Endothelial cell of umbilical vein (primary cell): ENCODE measurements at regions not wholly inside any gene's neighbourhood (a gene's known extent, or its start where the extent isn't known, plus 50 kb on each side); places are given as distances from the start of the nearest gene placed in this dataset.

Source experiments
- BruUV-seq: library from RNA; stranded (reverse); fragments of 400-500 nt; replicated peaks from 2 replicates; lab custom pipeline; 2021; lab: Mats Ljungman, UMichigan
- CTCF ChIA-PET: fragments of 300-600, 350-600 bp; sonication (Branson Sonifier 250); formaldehyde crosslinking; loops from one replicate; lab custom pipeline; 2021; ENCODE audit warnings: antibody characterized with exemption, inconsistent platforms; lab: Charles Lee
- POLR2A ChIA-PET: fragments of 300-600, 350-600 bp; sonication (Branson Sonifier 250); formaldehyde crosslinking; loops from one replicate; lab custom pipeline; 2021; ENCODE audit warnings: antibody characterized with exemption, inconsistent platforms; lab: Charles Lee
- DNase-seq: peaks from one replicate; pipeline ENCODE4 v3.0.0-alpha.2; 2011; ENCODE audit warnings: low read depth, low spot score
- FAIRE-seq: peaks from 2 replicates; lab custom pipeline; 2011; peaks lifted over from hg19 to GRCh38; lab: Jason Lieb, UNC
- H2AFZ ChIP-seq: 2 replicates; pipeline ENCODE4 v1.6.0; 2012; ENCODE audit warnings: low read depth, low read length, control low read depth, inconsistent platforms
- H3K27ac ChIP-seq: 2 replicates; pipeline ENCODE4 v1.5.1; 2011; ENCODE audit warnings: low read depth, mild to moderate bottlenecking, control low read depth, low read length, moderate library complexity; ENCODE audit not compliant: insufficient read depth
- H3K27me3 ChIP-seq, 2 experiments: 2 replicates each; pipeline versions ENCODE4 v1.6.0 to v1.6.1; 2011; ENCODE audit warnings: low read length in 2 of 2, mixed read lengths in 1 of 2; ENCODE audit not compliant: control insufficient read depth in 2 of 2, insufficient read depth in 2 of 2
- H3K36me3 ChIP-seq, 2 experiments: 2 replicates in 1 of 2; 3 replicates in 1 of 2; pipeline ENCODE4 v1.5.1; 2011; ENCODE audit warnings: low read length in 2 of 2, mild to moderate bottlenecking in 1 of 2, moderate library complexity in 1 of 2; ENCODE audit not compliant: control insufficient read depth in 2 of 2, insufficient read depth in 2 of 2; ENCODE audit errors: extremely low read depth in 1 of 2
- H3K4me1 ChIP-seq: 3 replicates; pipeline ENCODE4 v1.5.1; 2011; ENCODE audit warnings: mild to moderate bottlenecking, low read length; ENCODE audit not compliant: control insufficient read depth, insufficient read depth; ENCODE audit errors: extremely low read depth
- H3K4me2 ChIP-seq: 2 replicates; pipeline ENCODE4 v1.6.1; 2011; ENCODE audit warnings: low read length, control low read depth, mixed read lengths; ENCODE audit not compliant: insufficient read depth
- H3K4me3 ChIP-seq, 3 experiments: fragments of 200-600 bp in 1 of 3; sonication (generic), shearing (Covaris generic) in 1 of 3; replicated peaks in 1 of 3; 2 replicates each; pipeline ENCODE4 v1.5.1; 2011 to 2016; ENCODE audit warnings: control low read depth in 3 of 3, low read length in 3 of 3, mild to moderate bottlenecking in 2 of 3, inconsistent platforms in 1 of 3, low read depth in 1 of 3, moderate library complexity in 1 of 3; ENCODE audit not compliant: insufficient read depth in 1 of 3
- H3K79me2 ChIP-seq: 2 replicates; pipeline ENCODE4 v1.6.0; 2012; ENCODE audit warnings: low read length, inconsistent platforms; ENCODE audit not compliant: control insufficient read depth, insufficient read depth
- H3K9ac ChIP-seq: replicated peaks from 2 replicates; pipeline ENCODE3; 2011; ENCODE audit warnings: low read length, control low read depth; ENCODE audit not compliant: insufficient read depth; ENCODE audit errors: extremely low read depth
- H3K9me1 ChIP-seq: replicated peaks from 3 replicates; pipeline ENCODE4 v1.6.0; 2011; ENCODE audit warnings: mild to moderate bottlenecking, low read length; ENCODE audit not compliant: control insufficient read depth, insufficient read depth; ENCODE audit errors: extremely low read depth
- H3K9me3 ChIP-seq: replicated peaks from 2 replicates; pipeline ENCODE4 v1.5.1; 2012; ENCODE audit warnings: low read length, inconsistent platforms; ENCODE audit not compliant: control insufficient read depth, insufficient read depth
- H4K20me1 ChIP-seq: replicated peaks from 2 replicates; pipeline ENCODE3; 2011; ENCODE audit warnings: mild to moderate bottlenecking, low read length; ENCODE audit not compliant: control insufficient read depth, insufficient read depth; ENCODE audit errors: extremely low read depth
- CTCF ChIP-seq, 2 donors: IDR thresholded peaks; 1 replicate in 1 of 2; 2 replicates in 1 of 2; pipeline ENCODE4 v1.5.1; 2011; ENCODE audit warnings: low read length in 2 of 2, mild to moderate bottlenecking in 2 of 2, moderate library complexity in 2 of 2, control low read depth in 1 of 2, inconsistent platforms in 1 of 2, low read depth in 1 of 2; ENCODE audit not compliant: insufficient read depth in 1 of 2; ENCODE audit errors: extremely low read depth in 1 of 2
- EZH2 ChIP-seq: IDR thresholded peaks from 2 replicates; pipeline ENCODE4 v1.6.1; 2012; ENCODE audit warnings: borderline replicate concordance, low read depth, mild to moderate bottlenecking, moderate library complexity, low read length, inconsistent platforms; ENCODE audit not compliant: severe bottlenecking
- FOS ChIP-seq: IDR thresholded peaks from 2 replicates; pipeline ENCODE4 v1.6.1; 2011; ENCODE audit warnings: mild to moderate bottlenecking, low read length, moderate library complexity, borderline replicate concordance; ENCODE audit not compliant: insufficient read depth
- GATA2 ChIP-seq: IDR thresholded peaks from 2 replicates; pipeline ENCODE4 v1.7.0; 2011; ENCODE audit warnings: low read depth, mild to moderate bottlenecking, moderate library complexity, mixed read lengths, low read length; ENCODE audit not compliant: insufficient read length, insufficient read depth
- JUN ChIP-seq: IDR thresholded peaks from 2 replicates; pipeline ENCODE4 v1.6.1; 2011; ENCODE audit warnings: borderline replicate concordance, low read depth; ENCODE audit not compliant: insufficient read length, insufficient read depth
- MAX ChIP-seq: IDR thresholded peaks from 2 replicates; pipeline ENCODE4 v1.6.1; 2011; ENCODE audit not compliant: insufficient read depth, insufficient read length
- MYC ChIP-seq: IDR thresholded peaks from one replicate; pipeline ENCODE4 v1.6.1; 2011; ENCODE audit warnings: mild to moderate bottlenecking, low read depth, low read length
- POLR2A ChIP-seq: IDR thresholded peaks from 2 replicates; pipeline ENCODE4 v1.6.1; 2012; ENCODE audit warnings: low read depth, mild to moderate bottlenecking, control low read depth, low read length
- POLR2AphosphoS5 ChIP-seq: IDR thresholded peaks from 2 replicates; pipeline ENCODE4 v1.6.1; 2012; ENCODE audit warnings: low read depth, mild to moderate bottlenecking, control low read depth, low read length, moderate library complexity; ENCODE audit not compliant: insufficient read depth
- dilution Hi-C: fragments of 300-500 bp; cut with MboI; formaldehyde crosslinking; loops from one replicate; pipeline ENCODE4 v1.15.0; 2019; ENCODE audit warnings: low sequenced_read_pairs; ENCODE audit not compliant: extremely low pct_ligation_motif_present
- intact Hi-C: fragments of 100-400 bp; cut with micrococcal nuclease; formaldehyde crosslinking; loops from one replicate; pipeline ENCODE4 v1.10.0; 2022

- no peaks in the 10 kb centered on the region for H3K36me3 ChIP-seq
- no peaks in the 10 kb centered on the region for H3K79me2 ChIP-seq
- no peaks in the 10 kb centered on the region for H3K9me1 ChIP-seq
- dilution Hi-C loops: no loop called here
- no peak for FAIRE-seq
- H3K9ac ChIP-seq: no peak overlapping the region
- H2AFZ ChIP-seq: no peak overlapping the region
- H3K27ac ChIP-seq: no peak overlapping the region
- BruUV-seq: no TSS peak
- no peaks in the 10 kb centered on the region for H3K9me3 ChIP-seq
- H3K27me3 ChIP-seq: no peaks in the 10 kb centered on the region
- ChIA-PET CTCF (interaction anchor here (1.4 kb wide), 1 partner anchor 10 kb away, joined by 3 read pairs; no protein-coding TSS in a partner anchor), POLR2A (no interaction called here)
- H3K4me1 ChIP-seq: no peaks in the 10 kb centered on the region
- no peaks in the 10 kb centered on the region for H4K20me1 ChIP-seq
- no peak overlapping the region for H3K4me3 ChIP-seq
- intact Hi-C loops: no loop called here
- no peak overlapping the region for H3K4me2 ChIP-seq
- no peak for DNase-seq
- TF ChIP-seq FOS (no peak), POLR2AphosphoS5 (no peak), POLR2A (no peak)
These were observed 139.6 kb upstream of the ASB18 start for GRCh38 chr2:236403811-236404210.

GRCh38 chr2:236404346-236404745, 140.1 kb upstream of the ASB18 start:
- Histone ChIP-seq H3K79me2 (no peaks in the 10 kb centered on the region), H3K4me3 (no peak overlapping the region), H3K36me3 (no peaks in the 10 kb centered on the region), H3K4me1 (no peaks in the 10 kb centered on the region), H3K4me2 (no peak overlapping the region), H4K20me1 (no peaks in the 10 kb centered on the region), H3K9ac (no peak overlapping the region), H3K27me3 (no peaks in the 10 kb centered on the region), H3K27ac (no peak overlapping the region), H3K9me1 (no peaks in the 10 kb centered on the region), H3K9me3 (no peaks in the 10 kb centered on the region), H2AFZ (no peak overlapping the region)
- no peak for TF ChIP-seq POLR2AphosphoS5
- TF ChIP-seq FOS: no peak
- TF ChIP-seq EZH2: no peak
- TF ChIP-seq MYC: no peak
- no peak for TF ChIP-seq GATA2
- TF ChIP-seq MAX: no peak
- TF ChIP-seq POLR2A: no peak
- no peak for TF ChIP-seq JUN
- no peak for TF ChIP-seq CTCF (IDR thresholded peaks at IDR 0.05; ENCODE audit: extremely low read depth in 1 of 2, insufficient read depth in 1 of 2, low read depth in 1 of 2, low read length in 2 of 2)
- ChIA-PET CTCF (no interaction called here), POLR2A (no interaction called here)
- FAIRE-seq (no peak), DNase-seq (no peak)
- intact Hi-C loops (no loop called here), dilution Hi-C loops (no loop called here)
- no TSS peak for BruUV-seq
